ENCODE measurements at regions not wholly inside any gene's neighbourhood (a gene's known extent, or its start where the extent isn't known, plus 50 kb on each side); places are given as distances from the start of the nearest gene placed in this dataset.

- TF ChIP-seq POLR2A (IDR thresholded peaks at IDR 0.05; ENCODE audit: low read depth, low read length) (no peak), RAD21 (IDR thresholded peaks at IDR 0.05; ENCODE audit: low read length) (no peak), RCOR1 (IDR thresholded peaks at IDR 0.05; ENCODE audit: insufficient replicate concordance, low read length) (no peak), MAFK (IDR thresholded peaks at IDR 0.05; ENCODE audit: low read depth, low read length) (no peak), SMC3 (IDR thresholded peaks at IDR 0.05; ENCODE audit: low read depth, low read length) (no peak), NFE2L2 (IDR thresholded peaks at IDR 0.05; ENCODE audit: low read depth, low read length) (no peak), MXI1 (IDR thresholded peaks at IDR 0.05; ENCODE audit: borderline replicate concordance, low read depth, low read length) (no peak), BHLHE40 (IDR thresholded peaks at IDR 0.05; ENCODE audit: low read depth, low read length) (no peak), CHD1 (IDR thresholded peaks at IDR 0.05; ENCODE audit: low read depth, low read length) (no peak), ELK1 (IDR thresholded peaks at IDR 0.05; ENCODE audit: borderline replicate concordance, low read depth, low read length) (no peak)
- TF ChIP-seq, protein P1, sequence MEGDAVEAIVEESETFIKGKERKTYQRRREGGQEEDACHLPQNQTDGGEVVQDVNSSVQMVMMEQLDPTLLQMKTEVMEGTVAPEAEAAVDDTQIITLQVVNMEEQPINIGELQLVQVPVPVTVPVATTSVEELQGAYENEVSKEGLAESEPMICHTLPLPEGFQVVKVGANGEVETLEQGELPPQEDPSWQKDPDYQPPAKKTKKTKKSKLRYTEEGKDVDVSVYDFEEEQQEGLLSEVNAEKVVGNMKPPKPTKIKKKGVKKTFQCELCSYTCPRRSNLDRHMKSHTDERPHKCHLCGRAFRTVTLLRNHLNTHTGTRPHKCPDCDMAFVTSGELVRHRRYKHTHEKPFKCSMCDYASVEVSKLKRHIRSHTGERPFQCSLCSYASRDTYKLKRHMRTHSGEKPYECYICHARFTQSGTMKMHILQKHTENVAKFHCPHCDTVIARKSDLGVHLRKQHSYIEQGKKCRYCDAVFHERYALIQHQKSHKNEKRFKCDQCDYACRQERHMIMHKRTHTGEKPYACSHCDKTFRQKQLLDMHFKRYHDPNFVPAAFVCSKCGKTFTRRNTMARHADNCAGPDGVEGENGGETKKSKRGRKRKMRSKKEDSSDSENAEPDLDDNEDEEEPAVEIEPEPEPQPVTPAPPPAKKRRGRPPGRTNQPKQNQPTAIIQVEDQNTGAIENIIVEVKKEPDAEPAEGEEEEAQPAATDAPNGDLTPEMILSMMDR (conservative IDR thresholded peaks at IDR 0.05; ENCODE audit: low read depth, low read length) = no peak
- TF ChIP-seq, protein P2, sequence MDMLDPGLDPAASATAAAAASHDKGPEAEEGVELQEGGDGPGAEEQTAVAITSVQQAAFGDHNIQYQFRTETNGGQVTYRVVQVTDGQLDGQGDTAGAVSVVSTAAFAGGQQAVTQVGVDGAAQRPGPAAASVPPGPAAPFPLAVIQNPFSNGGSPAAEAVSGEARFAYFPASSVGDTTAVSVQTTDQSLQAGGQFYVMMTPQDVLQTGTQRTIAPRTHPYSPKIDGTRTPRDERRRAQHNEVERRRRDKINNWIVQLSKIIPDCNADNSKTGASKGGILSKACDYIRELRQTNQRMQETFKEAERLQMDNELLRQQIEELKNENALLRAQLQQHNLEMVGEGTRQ (IDR thresholded peaks at IDR 0.05; ENCODE audit: low read depth, low read length) = no peak
Measured at GRCh38 chr14:38758661-38759060, 344.4 kb downstream of the SEC23A start.
